Uterus (tissue), 3 donors: ENCODE measurements at regions not wholly inside any gene's neighbourhood (a gene's known extent, or its start where the extent isn't known, plus 50 kb on each side); places are given as distances from the start of the nearest gene placed in this dataset.

Experiments used
- DNase-seq, 2 donors: peaks; one replicate each; pipeline ENCODE4 v3.0.0-alpha.2; 2019 to 2020
- H3K27ac ChIP-seq, 2 donors: fragments of 200-600 bp; sonication (generic); 1 replicate in 1 of 2; 2 replicates in 1 of 2; pipeline ENCODE4 v1.5.1; 2016 to 2018
- H3K27me3 ChIP-seq, 2 donors: fragments of 200-600 bp; sonication (generic); one replicate each; pipeline ENCODE4 v1.5.1; 2018 to 2019; ENCODE audit warnings: control low read depth in 1 of 2
- H3K36me3 ChIP-seq, 2 donors: fragments of 200-600 bp; sonication (generic); one replicate each; pipeline ENCODE4 v1.5.1; 2019; ENCODE audit warnings: control low read depth in 1 of 2
- H3K4me1 ChIP-seq, 2 donors: fragments of 200-600 bp; sonication (generic); one replicate each; pipeline ENCODE4 v1.5.1; 2018 to 2019; ENCODE audit warnings: control low read depth in 1 of 2
- H3K4me3 ChIP-seq, 2 donors: fragments of 200-600 bp; sonication (generic); 1 replicate in 1 of 2; 2 replicates in 1 of 2; pipeline ENCODE4 v1.5.1; 2018 to 2019; ENCODE audit warnings: mild to moderate bottlenecking in 1 of 2
- H3K9me3 ChIP-seq, 2 donors: fragments of 200-600 bp; sonication (generic); one replicate each; pipeline ENCODE4 v1.5.1; 2019; ENCODE audit warnings: control low read depth in 1 of 2
- CTCF ChIP-seq, 4 experiments: fragments of 200-600 bp in 2 of 4; fragments of 450-650 bp in 2 of 4; sonication (generic) in 2 of 4; IDR thresholded peaks; one replicate each; pipeline ENCODE4 v1.5.1; 2016 to 2019; ENCODE audit warnings: antibody characterized with exemption in 4 of 4, mild to moderate bottlenecking in 2 of 4, moderate library complexity in 1 of 4
- POLR2A ChIP-seq, 2 donors: fragments of 450-650 bp; IDR thresholded peaks; one replicate each; pipeline ENCODE4 v1.6.1; 2016; ENCODE audit warnings: antibody characterized with exemption in 2 of 2, mild to moderate bottlenecking in 1 of 2, moderate library complexity in 1 of 2
- intact Hi-C: fragments of 100-400 bp; cut with DNase I; formaldehyde crosslinking; loops from one replicate; pipeline ENCODE4 v1.15.1; 2023; ENCODE audit warnings: low total_unique reads
- donor health status: DM: yes; HTN: yes; CAD: no.

- Histone ChIP-seq H3K9me3 (peaks cover 0 to 3% of the 10 kb centered on the region in 2 donors), H3K27me3 (no peaks in the 10 kb centered on the region), H3K4me1 (no peaks in the 10 kb centered on the region), H3K36me3 (no peaks in the 10 kb centered on the region), H3K27ac (no peak overlapping the region), H3K4me3 (no peak overlapping the region)
- no peak for DNase-seq
- no peak for TF ChIP-seq POLR2A (IDR thresholded peaks at IDR 0.05)
- no peak for TF ChIP-seq CTCF (IDR thresholded peaks at IDR 0.05)
- intact Hi-C loops = no loop called here
Measured at GRCh38 chr16:73464834-73465233, 416.9 kb upstream of the ZFHX3 start.

GRCh38 chr16:73459586-73459985 lies 411.7 kb upstream of the ZFHX3 start:
- Histone ChIP-seq H3K36me3 (no peaks in the 10 kb centered on the region), H3K9me3 (peaks cover 0 to 3% of the 10 kb centered on the region in 2 donors), H3K27me3 (no peaks in the 10 kb centered on the region), H3K4me3 (no peak overlapping the region), H3K4me1 (no peaks in the 10 kb centered on the region), H3K27ac (no peak overlapping the region)
- intact Hi-C loops = no loop called here
- no peak for DNase-seq
- TF ChIP-seq POLR2A (IDR thresholded peaks at IDR 0.05) = no peak
- TF ChIP-seq CTCF (IDR thresholded peaks at IDR 0.05) = no peak

GRCh38 chr16:73457851-73458250 lies 409.9 kb upstream of the ZFHX3 start:
- Histone ChIP-seq H3K9me3 (peaks cover 0 to 3% of the 10 kb centered on the region in 2 donors), H3K27me3 (no peaks in the 10 kb centered on the region), H3K36me3 (no peaks in the 10 kb centered on the region), H3K4me3 (no peak overlapping the region), H3K27ac (no peak overlapping the region), H3K4me1 (no peaks in the 10 kb centered on the region)
- no peak for DNase-seq
- TF ChIP-seq CTCF (IDR thresholded peaks at IDR 0.05) (no peak), POLR2A (IDR thresholded peaks at IDR 0.05) (no peak)
- intact Hi-C loops = no loop called here

- TF ChIP-seq POLR2A (IDR thresholded peaks at IDR 0.05) (no peak), CTCF (IDR thresholded peaks at IDR 0.05) (no peak)
- H3K4me3 ChIP-seq = no peak overlapping the region
Measured at GRCh38 chr16:73448970-73449369, 401.0 kb upstream of the ZFHX3 start.

GRCh38 chr16:73447846-73448245 lies 399.9 kb upstream of the ZFHX3 start:
- H3K27me3 ChIP-seq = no peaks in the 10 kb centered on the region

More at GRCh38 chr16:73448970-73449369, 401.0 kb upstream of the ZFHX3 start:
- Histone ChIP-seq H3K4me1 (no peaks in the 10 kb centered on the region), H3K9me3 (peaks cover 0 to 4% of the 10 kb centered on the region in 2 donors), H3K27ac (no peak overlapping the region), H3K27me3 (no peaks in the 10 kb centered on the region), H3K36me3 (no peaks in the 10 kb centered on the region)
- no peak for DNase-seq
- intact Hi-C loops = no loop called here

More at GRCh38 chr16:73447846-73448245, 399.9 kb upstream of the ZFHX3 start:
- Histone ChIP-seq H3K4me3 (no peak overlapping the region), H3K27ac (no peak overlapping the region), H3K36me3 (no peaks in the 10 kb centered on the region), H3K9me3 (peaks cover 0 to 4% of the 10 kb centered on the region in 2 donors), H3K4me1 (no peaks in the 10 kb centered on the region)
- intact Hi-C loops = no loop called here
- no peak for TF ChIP-seq CTCF (IDR thresholded peaks at IDR 0.05)
- TF ChIP-seq POLR2A (IDR thresholded peaks at IDR 0.05) = no peak
- no peak for DNase-seq
